Prostate gland (tissue), 2 donors: ENCODE measurements at regions not wholly inside any gene's neighbourhood (a gene's known extent, or its start where the extent isn't known, plus 50 kb on each side); places are given as distances from the start of the nearest gene placed in this dataset.
"Not testable (repeated sequence)": the region's sequence is repeated elsewhere in the genome, so short reads cannot be mapped to it uniquely, and the experiment has no call there.

ENCODE experiments used
- DNase-seq: peaks from one replicate; pipeline ENCODE4 v3.0.0-alpha.2; 2019; ENCODE audit warnings: low spot score
- H3K27ac ChIP-seq, 2 donors: fragments of 200-600 bp; sonication (generic); 2 replicates each; pipeline ENCODE4 v1.5.1; 2017 to 2019
- H3K27me3 ChIP-seq: fragments of 200-600 bp; sonication (generic); replicated peaks from 2 replicates; pipeline ENCODE4 v1.5.1; 2019; ENCODE audit not compliant: insufficient read depth
- H3K36me3 ChIP-seq, 2 donors: fragments of 200-600 bp; sonication (generic); 1 replicate in 1 of 2; 2 replicates in 1 of 2; pipeline versions ENCODE4 v1.5.1 to v1.8.1; 2017 to 2019
- H3K4me1 ChIP-seq: fragments of 200-600 bp; sonication (generic); replicated peaks from 2 replicates; pipeline ENCODE4 v1.5.1; 2019
- H3K4me3 ChIP-seq, 2 donors: fragments of 200-600 bp; sonication (generic); 2 replicates each; pipeline ENCODE4 v1.5.1; 2017 to 2019
- H3K9me3 ChIP-seq: fragments of 200-600 bp; sonication (generic); 2 replicates; pipeline ENCODE4 v1.5.1; 2017
- CTCF ChIP-seq, 4 experiments: fragments of 200-600 bp in 2 of 4; fragments of 450-650 bp in 2 of 4; sonication (generic) in 2 of 4; IDR thresholded peaks; 1 replicate in 3 of 4; 2 replicates in 1 of 4; pipeline ENCODE4 v1.5.1; 2016 to 2019; ENCODE audit warnings: antibody characterized with exemption in 4 of 4, mild to moderate bottlenecking in 2 of 4, moderate library complexity in 2 of 4
- POLR2A ChIP-seq: fragments of 450-650 bp; IDR thresholded peaks from one replicate; pipeline ENCODE4 v1.6.1; 2016; ENCODE audit warnings: antibody characterized with exemption, mild to moderate bottlenecking
- POLR2AphosphoS5 ChIP-seq: sonication (generic); formaldehyde crosslinking; IDR thresholded peaks from one replicate; pipeline ENCODE4 v1.6.1; 2017; ENCODE audit warnings: antibody characterized with exemption
- WGBS: methylation state at CpG from one replicate; pipeline ENCODE4 v1.1.5; 2018; 5-methylcytosine and 5-hydroxymethylcytosine counted together
- intact Hi-C: fragments of 100-400 bp; cut with DNase I; formaldehyde crosslinking; loops from one replicate; pipeline ENCODE4 v1.14.2; 2022

GRCh38 chr5:121660142-121660541 lies 191.5 kb upstream of the FTMT start:
- TF ChIP-seq POLR2AphosphoS5, result no peak
- TF ChIP-seq POLR2A, result no peak
- no peak for TF ChIP-seq CTCF (IDR thresholded peaks at IDR 0.05)
- Histone ChIP-seq H3K27me3 (no peaks in the 10 kb centered on the region), H3K27ac (no peak overlapping the region), H3K36me3 (no peaks in the 10 kb centered on the region), H3K4me3 (no peak overlapping the region), H3K9me3 (no peaks in the 10 kb centered on the region), H3K4me1 (no peaks in the 10 kb centered on the region)
- 75% methylated on average over 6 of the region's 6 CpGs for WGBS
- no peak for DNase-seq
- intact Hi-C loops, result no loop called here

GRCh38 chr5:121665542-121665941 lies 186.1 kb upstream of the FTMT start:
- not testable (repeated sequence) for H3K4me3 ChIP-seq
- 90% methylated on average over 4 of the region's 4 CpGs for WGBS

GRCh38 chr5:121667292-121667691 lies 184.4 kb upstream of the FTMT start:
- WGBS, result 78% methylated on average over 3 of the region's 3 CpGs

More at GRCh38 chr5:121665542-121665941, 186.1 kb upstream of the FTMT start:
- H3K4me1 ChIP-seq, H3K9me3 ChIP-seq, DNase-seq, H3K36me3 ChIP-seq, H3K27ac ChIP-seq, intact Hi-C loops, H3K27me3 ChIP-seq: not testable (repeated sequence)

GRCh38 chr5:121668635-121669034 lies 183.0 kb upstream of the FTMT start:
- H3K27ac ChIP-seq, result no peak overlapping the region
- H3K36me3 ChIP-seq, result no peaks in the 10 kb centered on the region
- no peaks in the 10 kb centered on the region for H3K4me1 ChIP-seq
- TF ChIP-seq POLR2A (no peak), CTCF (IDR thresholded peaks at IDR 0.05) (no peak), POLR2AphosphoS5 (no peak)
- no peak for DNase-seq
- H3K27me3 ChIP-seq, result no peaks in the 10 kb centered on the region
- 80% methylated on average over 1 of the region's 1 CpG for WGBS
- no peaks in the 10 kb centered on the region for H3K9me3 ChIP-seq
- intact Hi-C loops, result no loop called here
- H3K4me3 ChIP-seq, result no peak overlapping the region

More at GRCh38 chr5:121667292-121667691, 184.4 kb upstream of the FTMT start:
- Histone ChIP-seq H3K27ac (no peak overlapping the region), H3K9me3 (no peaks in the 10 kb centered on the region), H3K4me1 (no peaks in the 10 kb centered on the region), H3K36me3 (no peaks in the 10 kb centered on the region), H3K4me3 (no peak overlapping the region), H3K27me3 (no peaks in the 10 kb centered on the region)
- intact Hi-C loops, result no loop called here
- DNase-seq, result no peak
- TF ChIP-seq CTCF (IDR thresholded peaks at IDR 0.05), result no peak
- no peak for TF ChIP-seq POLR2AphosphoS5
- TF ChIP-seq POLR2A, result no peak

- TF ChIP-seq POLR2AphosphoS5 (no peak), POLR2A (no peak), CTCF (IDR thresholded peaks at IDR 0.05) (no peak)
- H3K36me3 ChIP-seq, result no peaks in the 10 kb centered on the region
- no peaks in the 10 kb centered on the region for H3K27me3 ChIP-seq
- H3K9me3 ChIP-seq, result no peaks in the 10 kb centered on the region
- no peak for DNase-seq
- no peak overlapping the region for H3K27ac ChIP-seq
- intact Hi-C loops, result no loop called here
- WGBS, result 71% methylated on average over 2 of the region's 2 CpGs
- H3K4me3 ChIP-seq, result no peak overlapping the region
- no peaks in the 10 kb centered on the region for H3K4me1 ChIP-seq
These were observed 180.1 kb upstream of the FTMT start for GRCh38 chr5:121671624-121672023.
